ENCODE measurements at regions not wholly inside any gene's neighbourhood (a gene's known extent, or its start where the extent isn't known, plus 50 kb on each side); places are given as distances from the start of the nearest gene placed in this dataset.

GRCh38 chr12:116397148-116397547 lies 119.7 kb upstream of the MED13L start:
- no peak for DNase-seq (ENCODE audit: low spot score)
- in situ Hi-C loops (cut with HindIII; ENCODE audit: low sequenced_read_pairs) = no loop called here

- in situ Hi-C loops (cut with HindIII; ENCODE audit: low sequenced_read_pairs) = no loop called here
These were observed 120.7 kb upstream of the MED13L start for GRCh38 chr12:116398193-116398592.

GRCh38 chr12:116399055-116399454 lies 121.6 kb upstream of the MED13L start:
- in situ Hi-C loops (cut with HindIII; ENCODE audit: low sequenced_read_pairs) = no loop called here
- DNase-seq (ENCODE audit: low spot score) = no peak

More at GRCh38 chr12:116398193-116398592, 120.7 kb upstream of the MED13L start:
- DNase-seq (ENCODE audit: low spot score) = no peak

DNA sequence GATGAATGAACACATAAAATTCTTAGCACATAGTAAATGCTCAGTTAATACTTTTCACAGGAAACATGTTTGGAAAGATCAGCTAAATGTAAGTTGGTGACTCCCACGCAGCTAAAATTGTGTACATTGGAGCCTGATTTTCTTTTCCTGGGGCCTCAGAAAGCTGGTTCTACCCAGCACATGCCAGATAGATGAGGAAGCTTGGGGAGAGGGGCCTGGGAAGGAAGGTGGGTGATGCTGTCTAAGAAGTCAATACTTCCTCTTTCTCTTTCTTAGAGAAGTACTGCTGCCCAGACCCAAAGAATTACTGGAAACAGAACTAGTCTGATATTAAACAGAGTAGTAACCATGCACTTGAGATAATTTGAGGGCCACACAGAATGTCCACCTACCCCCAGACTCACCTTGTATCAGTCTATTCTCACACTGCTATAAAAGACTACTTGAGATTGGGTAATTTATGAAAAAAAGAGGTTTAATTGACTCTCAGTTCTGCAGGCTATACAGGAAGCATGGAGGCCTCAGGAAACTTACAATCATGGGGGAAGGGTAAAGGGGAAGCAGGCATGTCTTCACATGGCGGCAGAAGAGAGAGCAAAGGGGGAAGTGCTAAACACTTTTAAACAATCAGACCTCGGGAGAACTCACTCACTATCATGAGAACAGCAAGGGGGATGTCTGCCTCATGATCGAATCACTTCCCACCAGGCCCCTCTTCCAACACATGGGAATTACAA lies 123.3 kb upstream of the MED13L start:
- in situ Hi-C loops (cut with HindIII; ENCODE audit: low sequenced_read_pairs) = no loop called here
- DNase-seq (ENCODE audit: low spot score) = no peak

GRCh38 chr12:116401565-116401964 lies 124.1 kb upstream of the MED13L start:
- DNase-seq (ENCODE audit: low spot score) = no peak
- in situ Hi-C loops (cut with HindIII; ENCODE audit: low sequenced_read_pairs) = no loop called here

DNA sequence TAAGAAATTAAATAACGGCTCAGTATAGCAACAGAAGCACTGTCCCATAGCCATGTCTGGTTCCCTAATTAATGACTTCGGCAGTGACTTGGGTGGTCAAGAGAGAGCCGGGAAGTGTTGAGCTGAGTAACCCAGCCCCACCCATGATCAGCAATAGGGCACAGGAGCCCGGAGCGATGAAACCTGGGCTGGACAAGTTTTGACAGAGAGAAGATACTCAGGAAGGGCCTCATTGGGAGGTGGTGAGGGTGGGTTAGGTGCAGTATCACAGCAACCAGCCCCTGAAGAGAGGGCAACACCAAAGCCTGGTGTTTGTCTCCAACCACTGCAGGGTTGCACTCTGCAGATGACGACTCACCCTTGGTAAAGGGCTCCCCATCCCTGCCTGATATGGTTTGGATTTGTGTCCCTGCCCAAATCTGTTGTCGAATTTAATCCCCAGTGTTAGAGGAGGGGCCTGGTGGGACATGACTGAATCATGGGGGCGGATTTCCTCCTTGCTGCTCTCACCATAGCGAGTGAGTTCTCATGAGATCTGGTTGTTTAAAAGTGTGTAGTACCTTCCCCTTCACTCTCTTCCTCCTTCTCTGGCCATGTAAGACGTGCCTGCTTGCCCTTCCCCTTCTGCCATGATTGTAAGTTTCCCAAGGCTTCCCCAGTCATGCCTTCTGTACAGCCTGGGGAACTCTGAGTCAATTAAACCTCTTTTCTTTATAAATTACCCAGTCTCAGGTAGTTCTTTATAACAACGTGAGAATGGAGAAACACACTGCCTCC lies 124.9 kb upstream of the MED13L start:
- in situ Hi-C loops (cut with HindIII; ENCODE audit: low sequenced_read_pairs) = no loop called here
- DNase-seq (ENCODE audit: low spot score) = no peak

- in situ Hi-C loops (cut with HindIII; ENCODE audit: low sequenced_read_pairs) = no loop called here
- DNase-seq (ENCODE audit: low spot score) = no peak
These were observed 126.1 kb upstream of the MED13L start for GRCh38 chr12:116403546-116403945.

DNA sequence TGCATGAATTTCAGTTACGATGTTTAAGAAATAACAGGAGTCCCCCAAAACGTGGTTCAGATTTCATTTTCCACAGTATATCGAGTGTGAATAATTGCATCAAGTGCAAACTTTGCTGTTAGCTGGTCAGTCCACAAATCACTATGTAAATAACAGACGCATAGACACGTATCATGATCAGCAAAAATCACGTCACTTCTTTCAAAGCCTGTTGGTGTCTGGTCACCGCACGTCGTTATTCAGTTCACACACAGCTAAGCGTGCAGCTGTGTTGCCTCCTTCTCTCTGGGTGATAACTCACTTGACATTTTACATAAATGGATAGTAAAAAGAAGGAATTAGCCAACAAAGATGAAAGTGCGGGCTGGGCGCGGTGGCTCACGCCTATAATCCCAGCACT lies 126.8 kb upstream of the MED13L start:
- DNase-seq (ENCODE audit: low spot score) = no peak
- in situ Hi-C loops (cut with HindIII; ENCODE audit: low sequenced_read_pairs) = no loop called here

DNA sequence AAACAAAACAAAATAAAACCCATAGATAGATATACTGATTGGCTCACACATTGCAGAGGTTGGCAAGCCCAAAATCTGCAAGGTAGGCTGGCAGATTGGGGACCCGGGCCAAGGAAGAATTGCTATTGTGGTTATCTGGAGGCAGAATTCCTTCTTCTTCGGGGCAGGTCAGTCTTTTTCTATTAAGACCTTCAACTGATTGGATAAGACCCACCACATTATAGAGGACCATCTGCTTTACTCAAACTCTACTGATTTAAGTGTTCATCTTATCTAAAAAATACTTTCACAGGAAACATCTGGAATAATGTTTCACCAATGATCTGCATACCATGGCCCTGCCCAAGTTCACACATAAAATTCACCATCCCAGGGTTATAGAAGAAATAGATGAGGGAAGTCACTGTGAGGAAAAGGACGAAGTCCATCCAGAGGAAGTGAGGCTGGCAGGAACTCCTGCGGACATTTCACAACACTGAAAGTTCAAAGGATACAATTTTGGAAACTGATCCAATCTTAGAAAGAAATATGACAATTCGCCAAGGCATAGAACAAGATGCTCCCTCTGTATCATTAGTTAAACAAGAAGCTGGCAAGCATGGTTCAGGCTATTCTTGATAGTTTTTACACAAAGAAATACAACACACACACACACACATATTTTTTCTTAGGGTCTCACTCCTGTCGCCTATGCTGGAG lies 127.6 kb upstream of the MED13L start:
- in situ Hi-C loops (cut with HindIII; ENCODE audit: low sequenced_read_pairs) = no loop called here
- DNase-seq (ENCODE audit: low spot score) = no peak

DNA sequence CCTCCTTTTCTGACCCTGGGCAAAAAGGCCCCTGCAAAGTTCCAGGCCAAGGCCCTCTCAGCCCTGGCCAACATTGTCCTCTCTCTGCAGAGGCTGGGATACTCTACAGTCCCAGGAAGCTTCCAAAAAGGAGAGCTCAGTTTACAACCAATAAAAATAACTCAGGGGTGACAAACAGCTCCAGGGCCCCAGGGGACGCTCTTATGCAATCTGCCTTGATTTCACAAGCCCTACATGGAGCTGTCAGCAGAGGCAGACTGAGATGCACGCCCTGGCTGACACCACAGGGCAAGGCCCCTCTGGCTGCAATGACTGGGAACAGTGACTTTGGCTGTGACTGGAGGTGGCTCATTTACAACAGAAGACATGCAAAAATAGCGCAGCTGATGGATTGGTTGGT lies 129.0 kb upstream of the MED13L start:
- in situ Hi-C loops (cut with HindIII; ENCODE audit: low sequenced_read_pairs) = no loop called here
- DNase-seq (ENCODE audit: low spot score) = peak; percentile 39

- in situ Hi-C loops (cut with HindIII; ENCODE audit: low sequenced_read_pairs) = no loop called here
- DNase-seq (ENCODE audit: low spot score) = no peak
These were observed 131.2 kb upstream of the MED13L start for GRCh38 chr12:116408489-116409250.

- no peak for DNase-seq (ENCODE audit: low spot score)
- in situ Hi-C loops (cut with HindIII; ENCODE audit: low sequenced_read_pairs) = no loop called here
These were observed 134.5 kb upstream of the MED13L start for GRCh38 chr12:116411977-116412376.

GRCh38 chr12:116414891-116415290 lies 137.4 kb upstream of the MED13L start:
- DNase-seq (ENCODE audit: low spot score) = no peak
- in situ Hi-C loops (cut with HindIII; ENCODE audit: low sequenced_read_pairs) = no loop called here

GRCh38 chr12:116415408-116416108 lies 138.1 kb upstream of the MED13L start:
- DNase-seq (ENCODE audit: low spot score) = no peak
- in situ Hi-C loops (cut with HindIII; ENCODE audit: low sequenced_read_pairs) = no loop called here

- in situ Hi-C loops (cut with HindIII; ENCODE audit: low sequenced_read_pairs) = no loop called here
- DNase-seq (ENCODE audit: low spot score) = peak; percentile 21
These were observed 138.7 kb upstream of the MED13L start for GRCh38 chr12:116416166-116416565.

- in situ Hi-C loops (cut with HindIII; ENCODE audit: low sequenced_read_pairs) = no loop called here
- no peak for DNase-seq (ENCODE audit: low spot score)
These were observed 140.6 kb upstream of the MAP1LC3B2 start for GRCh38 chr12:116418551-116418950.

GRCh38 chr12:116420227-116420880 lies 138.8 kb upstream of the MAP1LC3B2 start:
- peak; percentile 34 for DNase-seq (ENCODE audit: low spot score)
- in situ Hi-C loops (cut with HindIII; ENCODE audit: low sequenced_read_pairs) = no loop called here

DNA sequence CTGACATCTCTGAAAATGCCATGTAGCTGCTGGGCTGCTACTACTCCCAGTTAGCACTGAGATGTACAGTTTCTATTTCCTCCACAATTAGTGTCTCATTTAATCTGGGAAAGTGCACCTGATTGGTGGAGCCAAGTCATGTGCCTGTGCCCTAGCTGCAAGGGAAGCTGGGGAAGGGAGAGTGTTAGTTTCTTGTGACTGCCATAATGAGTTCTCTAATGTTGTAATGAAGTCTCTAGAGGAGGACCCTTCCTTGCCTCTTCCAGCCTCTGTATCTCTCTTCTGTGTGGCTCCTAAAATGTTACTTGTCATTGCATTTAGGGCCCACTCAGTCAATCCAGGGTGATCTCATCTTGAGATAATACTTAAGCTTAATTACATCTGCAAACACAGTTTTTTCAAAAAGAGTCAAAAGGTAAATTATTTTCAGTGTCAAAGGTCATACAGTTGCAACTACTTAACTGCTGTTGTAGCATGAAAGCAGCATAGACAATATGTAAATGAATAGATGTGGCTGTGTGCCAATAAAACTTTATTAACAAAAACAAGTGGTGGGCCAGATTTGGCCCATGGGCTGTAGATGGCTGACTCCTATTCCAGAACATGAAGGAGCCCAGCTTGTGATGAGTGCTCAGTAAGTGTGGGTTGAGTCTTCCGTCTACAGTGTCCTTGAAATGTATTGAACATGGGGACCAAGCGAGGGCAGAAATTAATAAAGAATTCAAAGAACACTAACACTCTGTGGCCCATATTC lies 137.2 kb upstream of the MAP1LC3B2 start:
- DNase-seq (ENCODE audit: low spot score) = no peak
- in situ Hi-C loops (cut with HindIII; ENCODE audit: low sequenced_read_pairs) = no loop called here

All from G401 (cell line).